Transverse colon (tissue), 3 donors: ENCODE measurements at regions not wholly inside any gene's neighbourhood (a gene's known extent, or its start where the extent isn't known, plus 50 kb on each side); places are given as distances from the start of the nearest gene placed in this dataset.

ENCODE experiments used
- POLR2A ChIP-seq: fragments of 450-650 bp; IDR thresholded peaks from one replicate; pipeline ENCODE4 v1.6.1; 2016; ENCODE audit warnings: antibody characterized with exemption, mild to moderate bottlenecking, moderate library complexity
- POLR2AphosphoS5 ChIP-seq, 3 donors: sonication (generic); formaldehyde crosslinking; IDR thresholded peaks; one replicate each; pipeline ENCODE4 v1.6.1; 2016; ENCODE audit warnings: antibody characterized with exemption in 3 of 3

DNA sequence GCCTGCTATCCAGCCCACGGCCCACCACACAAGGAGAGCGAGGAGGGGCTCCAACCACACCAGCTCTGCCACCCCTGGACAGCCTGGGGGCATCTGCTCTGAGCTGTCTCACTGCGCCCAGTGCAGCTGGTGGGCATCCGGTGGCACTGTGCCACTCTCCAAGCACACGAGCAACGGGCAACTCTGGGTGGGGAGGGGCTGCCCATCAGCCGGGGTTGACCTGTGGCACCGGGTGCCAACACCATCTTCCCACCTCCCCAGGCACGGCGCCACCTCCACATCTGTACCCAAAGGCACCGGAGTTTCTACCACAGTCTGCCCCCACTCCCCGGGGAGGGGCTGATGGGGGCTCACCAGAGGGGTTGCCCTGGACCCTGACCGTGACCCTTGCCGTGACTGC lies 241.8 kb downstream of the RBFOX3 start:
- TF ChIP-seq POLR2A: no peak
- no peak for TF ChIP-seq POLR2AphosphoS5 (IDR thresholded peaks at IDR 0.05)
